ENCODE measurements at regions not wholly inside any gene's neighbourhood (a gene's known extent, or its start where the extent isn't known, plus 50 kb on each side); places are given as distances from the start of the nearest gene placed in this dataset.

GRCh38 chr17:27400991-27401390, 55.3 kb upstream of the KSR1 start:
- TF ChIP-seq CTCF (IDR thresholded peaks at IDR 0.05; ENCODE audit: insufficient read depth, low read depth, low read length), result no peak
- no peak for TF ChIP-seq EZH2 (IDR thresholded peaks at IDR 0.05; ENCODE audit: insufficient read depth, low read length)
